NCI-H2107 treated with DMSO at 0.1 percent for 48 hours (cell line): ENCODE measurements at regions not wholly inside any gene's neighbourhood (a gene's known extent, or its start where the extent isn't known, plus 50 kb on each side); places are given as distances from the start of the nearest gene placed in this dataset.
A peak's percentile ranks its signal among the peaks of the same experiment; 100 is the strongest.
"Not testable (repeated sequence)": the region's sequence is repeated elsewhere in the genome, so short reads cannot be mapped to it uniquely, and the experiment has no call there.

Source experiments
- DNase-seq: peaks from one replicate; lab custom pipeline; 2025; ENCODE audit not compliant: unreplicated experiment; lab: John Stamatoyannopoulos, UW

- DNase-seq: no peak
Measured at GRCh38 chr1:182003953-182004586, 57.4 kb downstream of the ZNF648 start.

- DNase-seq: no peak
Measured at GRCh38 chr1:182003025-182003725, 58.3 kb downstream of the ZNF648 start.

- no peak for DNase-seq
Measured at GRCh38 chr1:182002570-182002969, 58.9 kb downstream of the ZNF648 start.

- DNase-seq: no peak
Measured at GRCh38 chr1:181998858-181999257, 62.7 kb downstream of the ZNF648 start.

- no peak for DNase-seq
Measured at GRCh38 chr1:181992072-181992471, 69.4 kb downstream of the ZNF648 start.

GRCh38 chr1:181990728-181991127 is 70.8 kb downstream of the ZNF648 start:
- DNase-seq: no peak

GRCh38 chr1:181989261-181989920 is 72.1 kb downstream of the ZNF648 start:
- no peak for DNase-seq

GRCh38 chr1:181987996-181988395 is 73.5 kb downstream of the ZNF648 start:
- no peak for DNase-seq

GRCh38 chr1:181987334-181987895 is 74.1 kb downstream of the ZNF648 start:
- DNase-seq: peak; percentile 78

GRCh38 chr1:181986907-181987305 is 74.6 kb downstream of the ZNF648 start:
- no peak for DNase-seq

- DNase-seq: no peak
Measured at GRCh38 chr1:181985936-181986906, 75.3 kb downstream of the ZNF648 start.

- no peak for DNase-seq
Measured at GRCh38 chr1:181985281-181985680, 76.2 kb downstream of the ZNF648 start.

- DNase-seq: no peak
Measured at GRCh38 chr1:181984006-181984405, 77.5 kb downstream of the ZNF648 start.

- DNase-seq: no peak
Measured at GRCh38 chr1:181981821-181982220, 79.7 kb downstream of the ZNF648 start.

GRCh38 chr1:181972256-181972655 is 89.3 kb downstream of the ZNF648 start:
- DNase-seq: no peak

GRCh38 chr1:181971424-181971823 is 90.1 kb downstream of the ZNF648 start:
- no peak for DNase-seq

GRCh38 chr1:181969902-181970301 is 91.6 kb downstream of the ZNF648 start:
- DNase-seq: peak; percentile 5

GRCh38 chr1:181954696-181955095 is 106.8 kb downstream of the ZNF648 start:
- DNase-seq: not testable (repeated sequence)

GRCh38 chr1:181954178-181954577 is 107.3 kb downstream of the ZNF648 start:
- DNase-seq: not testable (repeated sequence)

- DNase-seq: no peak
Measured at GRCh38 chr1:181953596-181953995, 107.9 kb downstream of the ZNF648 start.

- DNase-seq: no peak
Measured at GRCh38 chr1:181951213-181951612, 110.3 kb downstream of the ZNF648 start.
